ENCODE measurements at regions not wholly inside any gene's neighbourhood (a gene's known extent, or its start where the extent isn't known, plus 50 kb on each side); places are given as distances from the start of the nearest gene placed in this dataset.
"Not testable (repeated sequence)": the region's sequence is repeated elsewhere in the genome, so short reads cannot be mapped to it uniquely, and the experiment has no call there.

DNA sequence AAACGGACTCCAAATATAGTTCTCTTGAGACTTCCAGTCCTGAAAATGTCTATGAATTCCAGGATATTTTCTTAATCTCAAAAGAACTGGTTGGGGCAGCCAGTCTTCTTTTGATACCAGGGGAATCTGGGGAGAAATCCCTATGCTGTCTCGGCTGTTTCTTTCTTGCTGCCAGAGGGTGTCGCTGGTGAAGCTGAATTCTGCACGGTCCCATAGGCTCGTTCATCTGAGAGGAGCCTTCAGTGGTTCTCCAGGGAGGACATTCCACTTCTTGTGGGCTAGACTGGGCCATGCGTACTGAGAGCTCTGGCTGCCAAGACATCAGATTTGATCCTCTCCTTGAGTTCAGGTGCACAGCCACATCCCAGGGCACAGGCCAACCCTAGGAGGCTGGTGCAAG, 155.0 kb upstream of the CLINT1 start:
- in situ Hi-C loops (cut with HindIII; ENCODE audit: low sequenced_read_pairs) = no loop called here

DNA sequence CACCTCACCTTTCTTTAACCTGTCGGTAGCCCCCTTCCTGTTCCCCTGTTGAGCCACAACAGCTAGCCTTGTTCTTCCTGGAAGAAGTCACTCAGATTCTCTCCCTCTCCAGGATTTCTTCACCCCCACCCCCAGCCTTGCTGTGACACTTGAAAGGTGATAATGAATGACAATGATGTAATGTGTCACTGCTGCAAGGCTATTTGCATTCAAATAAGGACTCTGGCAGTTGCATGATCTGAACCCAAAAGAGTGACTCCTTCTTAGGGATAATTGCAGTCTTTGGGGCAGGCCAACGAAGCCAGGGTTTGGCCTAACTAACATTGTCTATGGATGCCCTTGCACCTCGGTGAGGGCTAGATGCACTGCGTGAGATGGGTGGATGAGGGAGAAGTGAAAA, 154.4 kb upstream of the CLINT1 start:
- in situ Hi-C loops (cut with HindIII; ENCODE audit: low sequenced_read_pairs) = no loop called here

DNA sequence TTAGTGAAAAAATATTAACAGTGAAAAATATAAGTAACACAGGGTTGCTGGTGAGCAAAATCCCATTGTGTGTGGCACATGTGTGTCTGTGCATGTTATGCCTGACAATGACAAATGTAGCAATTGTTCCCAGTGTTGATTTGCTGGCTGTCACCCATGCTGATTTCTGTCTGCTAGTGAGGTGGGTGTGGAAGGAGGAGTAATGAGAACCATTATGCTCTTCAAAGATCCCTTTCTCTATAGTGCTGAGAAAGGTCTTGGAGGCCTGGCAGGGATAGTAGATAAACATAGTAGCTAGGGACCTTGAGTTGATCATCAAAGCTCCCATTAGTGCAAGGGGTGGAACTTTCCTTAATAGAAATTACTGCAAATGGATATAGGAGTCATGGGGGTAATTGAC, 152.5 kb upstream of the CLINT1 start:
- in situ Hi-C loops (cut with HindIII; ENCODE audit: low sequenced_read_pairs) = no loop called here

DNA sequence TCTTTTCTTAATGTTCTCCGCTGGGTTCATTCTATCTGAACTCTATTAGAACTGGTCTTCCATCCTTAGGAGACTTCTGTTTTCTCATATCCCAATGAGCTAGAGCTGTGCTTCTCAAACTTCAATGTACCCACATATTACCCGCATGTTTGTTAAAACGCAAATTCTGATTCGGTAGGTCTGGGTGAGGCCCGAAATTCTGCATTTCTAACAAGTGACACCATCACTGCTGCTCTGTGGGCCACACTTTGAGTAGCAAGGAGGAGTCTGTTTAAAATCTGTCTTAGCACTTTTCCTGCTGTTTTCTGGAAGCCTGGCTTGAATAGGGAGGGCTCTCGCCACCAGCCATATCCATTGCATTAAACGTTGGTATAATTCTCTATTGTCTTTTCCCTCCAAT, 151.9 kb upstream of the CLINT1 start:
- in situ Hi-C loops (cut with HindIII; ENCODE audit: low sequenced_read_pairs) = no loop called here

DNA sequence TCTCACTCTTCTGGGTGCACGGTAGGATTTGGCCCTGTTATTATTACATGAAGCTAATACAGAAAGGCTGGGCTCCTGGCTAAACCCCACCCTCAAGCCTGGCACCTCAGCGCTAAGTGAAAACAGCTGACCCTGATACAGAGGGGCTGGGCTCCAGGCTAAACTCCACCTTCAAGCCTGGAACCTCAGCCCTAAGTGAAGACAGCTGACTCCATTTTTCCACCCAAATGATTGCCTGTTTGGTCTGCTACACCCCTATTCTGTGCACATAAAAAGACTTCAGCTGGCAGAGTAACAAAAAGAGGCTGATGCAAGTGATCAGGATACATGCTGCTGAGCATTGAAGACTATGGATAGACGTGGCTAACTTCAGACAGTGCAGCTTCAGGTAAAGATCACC, 148.4 kb upstream of the CLINT1 start:
- in situ Hi-C loops (cut with HindIII; ENCODE audit: low sequenced_read_pairs) = no loop called here

DNA sequence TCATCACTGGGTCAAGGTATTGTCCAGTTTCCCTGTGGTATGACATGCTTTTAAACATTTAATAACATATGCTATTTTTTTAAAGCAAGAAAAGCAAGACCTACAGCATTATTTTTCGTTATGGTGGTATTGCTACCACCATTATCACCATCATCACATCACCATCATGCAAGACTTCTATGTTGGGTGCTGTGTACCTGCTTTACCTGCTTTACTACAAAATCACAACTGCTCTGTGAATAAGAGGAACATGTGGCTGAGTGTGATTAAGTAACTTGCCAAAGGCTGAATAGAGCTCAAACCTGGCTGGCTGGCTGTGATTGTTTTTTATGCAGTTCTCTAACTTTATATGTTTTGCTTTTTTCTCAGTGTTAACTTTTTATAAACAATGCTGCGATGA, 140.8 kb upstream of the CLINT1 start:
- in situ Hi-C loops (cut with HindIII; ENCODE audit: low sequenced_read_pairs) = no loop called here

DNA sequence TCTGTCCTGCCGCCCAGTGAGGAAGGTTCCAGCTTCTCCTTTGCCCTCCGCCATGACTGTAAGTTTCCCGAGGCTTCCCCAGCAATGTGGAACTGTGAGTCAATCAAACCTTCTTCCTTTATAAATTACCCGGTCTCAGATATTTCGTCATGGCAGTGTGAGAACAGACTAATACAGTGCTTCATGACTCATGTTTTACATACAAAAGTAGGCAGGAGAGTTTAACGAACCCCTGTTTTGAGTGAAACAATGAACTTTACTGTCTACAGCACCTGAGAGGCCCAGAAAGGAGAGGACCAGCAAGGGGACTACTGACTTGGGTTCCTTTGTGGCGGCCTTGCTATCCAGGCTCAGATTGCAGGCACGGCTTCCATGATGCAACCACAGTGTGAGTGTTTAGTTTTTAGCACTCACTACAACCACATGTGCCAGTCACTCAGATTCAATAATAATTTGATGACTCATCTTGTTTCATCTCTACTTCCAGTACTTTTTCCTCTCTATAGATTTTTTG, 139.1 kb upstream of the CLINT1 start:
- in situ Hi-C loops (cut with HindIII; ENCODE audit: low sequenced_read_pairs) = no loop called here

DNA sequence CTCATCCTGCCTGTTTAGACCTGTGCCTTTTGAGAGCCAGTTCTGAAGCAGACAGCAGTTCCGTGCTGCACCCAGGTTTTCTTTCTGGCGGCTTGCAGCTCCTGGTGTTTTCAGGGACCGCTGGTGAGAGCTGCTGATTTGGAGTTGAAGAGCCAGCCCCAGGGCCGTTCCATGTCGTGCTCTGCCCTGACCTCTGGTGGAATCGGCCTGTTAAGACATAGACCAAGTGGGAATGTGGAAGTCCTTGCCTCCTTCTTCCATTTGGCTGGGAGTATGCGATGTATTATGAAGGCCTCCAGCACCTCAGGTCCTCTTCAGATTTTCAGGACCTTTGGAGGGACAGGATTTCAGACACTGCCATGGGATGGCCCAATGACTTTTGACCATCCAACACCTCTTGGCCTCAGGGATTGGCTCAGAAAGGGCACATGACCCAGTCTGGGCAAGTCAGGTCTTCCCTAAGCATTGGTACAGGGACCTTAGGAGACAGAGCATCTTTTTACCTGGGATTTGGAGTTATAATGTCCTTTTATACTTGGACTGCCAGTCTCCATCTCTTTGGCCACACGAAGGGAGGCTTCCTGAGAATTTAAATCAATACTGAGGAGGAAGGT, 136.1 kb upstream of the CLINT1 start:
- in situ Hi-C loops (cut with HindIII; ENCODE audit: low sequenced_read_pairs) = no loop called here

DNA sequence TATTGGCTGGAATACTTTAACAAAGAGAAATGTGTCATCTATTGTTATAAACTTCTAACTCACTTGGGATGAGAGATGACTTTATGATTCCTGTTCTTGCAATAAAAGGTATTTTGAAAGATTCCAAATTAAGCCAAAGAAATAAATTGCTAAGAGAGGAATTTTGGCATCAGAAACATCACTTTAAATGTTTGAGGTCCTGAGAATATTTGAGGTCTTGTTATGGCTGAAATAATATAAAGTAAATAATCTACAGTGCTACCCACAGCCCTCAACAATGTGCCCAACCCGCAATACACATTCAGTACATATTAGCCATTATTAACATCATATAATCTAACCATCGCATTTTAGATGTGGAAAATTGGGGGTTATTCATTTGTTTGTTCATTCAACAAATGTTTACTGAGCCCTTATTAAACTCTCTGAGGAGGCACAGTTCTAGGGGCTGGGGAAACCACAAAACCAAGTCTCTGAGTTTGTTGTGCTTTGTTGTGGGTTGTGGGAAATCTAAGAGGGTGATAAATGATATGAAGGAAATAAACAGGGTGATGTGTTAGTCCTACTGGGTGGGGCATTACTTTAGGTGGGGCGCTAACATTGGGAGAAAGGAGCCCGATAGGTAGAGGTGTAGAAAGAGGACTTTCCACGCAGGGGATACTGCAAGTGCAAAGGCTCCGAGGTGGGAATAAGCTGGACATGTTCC, 135.2 kb upstream of the CLINT1 start:
- in situ Hi-C loops (cut with HindIII; ENCODE audit: low sequenced_read_pairs) = no loop called here

DNA sequence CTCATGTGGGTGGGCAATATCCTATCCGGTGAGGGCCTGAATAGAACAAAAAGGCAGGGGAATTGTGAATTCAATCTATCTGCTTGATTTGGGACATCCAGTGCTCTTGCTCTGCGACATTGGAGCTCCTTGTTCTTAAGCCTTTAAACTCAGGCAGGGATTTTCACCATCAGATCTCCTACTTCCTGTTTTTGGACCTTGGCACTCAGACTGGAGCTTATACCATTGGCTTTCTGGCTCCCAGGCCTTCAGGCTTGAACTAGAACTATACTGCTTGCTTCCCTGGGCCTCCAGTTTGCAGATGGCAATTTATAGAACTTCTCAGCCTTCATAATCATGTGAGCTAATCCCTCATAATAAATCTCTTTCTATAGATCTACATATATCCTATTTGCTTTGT, 134.3 kb upstream of the CLINT1 start:
- in situ Hi-C loops (cut with HindIII; ENCODE audit: low sequenced_read_pairs) = no loop called here

DNA sequence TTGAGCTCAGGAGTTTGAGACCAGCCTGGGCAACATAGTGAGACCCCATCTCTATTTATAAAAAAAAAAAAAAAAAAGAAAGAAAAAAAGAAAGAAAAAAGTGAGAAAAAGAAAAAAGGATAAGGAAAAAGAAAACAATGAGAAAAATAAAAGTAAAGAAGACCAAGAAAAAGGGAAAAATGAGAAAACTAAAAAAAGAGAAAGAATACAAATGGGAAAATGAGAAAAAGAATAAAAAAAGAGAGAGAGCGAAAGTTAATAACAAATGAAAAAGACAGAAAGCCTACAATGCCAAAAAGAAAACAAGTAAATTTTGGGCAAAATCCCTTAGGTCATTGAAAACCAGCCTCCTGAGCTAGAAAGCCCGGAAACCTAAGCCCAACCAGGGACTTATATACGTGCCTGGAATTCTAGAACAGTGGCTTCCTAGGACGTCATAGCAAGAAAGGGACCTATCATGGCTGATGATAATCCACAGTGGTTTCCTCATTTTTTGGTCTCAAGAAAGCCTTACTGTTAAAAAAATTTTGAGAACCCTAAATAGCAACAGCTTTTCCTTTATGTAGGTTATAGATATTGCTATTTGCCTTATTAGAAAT, 131.7 kb upstream of the CLINT1 start:
- in situ Hi-C loops (cut with HindIII; ENCODE audit: low sequenced_read_pairs) = no loop called here

DNA sequence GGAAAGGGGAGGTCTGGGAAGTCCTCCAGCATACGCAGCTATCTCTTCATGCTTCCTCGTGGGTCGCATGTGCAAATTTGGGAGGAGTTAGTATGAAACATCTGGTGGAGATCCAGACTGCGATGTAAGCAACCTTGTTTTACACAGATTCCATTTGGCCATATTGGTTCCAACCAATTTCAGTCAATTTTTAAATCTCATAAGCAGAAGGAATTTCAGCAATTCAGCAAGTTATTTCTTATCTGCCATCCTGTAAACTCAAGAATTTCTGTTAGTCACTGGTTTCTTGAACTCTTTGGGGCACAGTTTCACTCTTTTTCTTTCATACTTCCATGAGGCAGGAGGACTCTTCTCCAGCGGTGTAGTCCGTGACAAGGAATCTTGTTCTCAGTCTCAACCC, 130.4 kb upstream of the CLINT1 start:
- in situ Hi-C loops (cut with HindIII; ENCODE audit: low sequenced_read_pairs) = no loop called here

DNA sequence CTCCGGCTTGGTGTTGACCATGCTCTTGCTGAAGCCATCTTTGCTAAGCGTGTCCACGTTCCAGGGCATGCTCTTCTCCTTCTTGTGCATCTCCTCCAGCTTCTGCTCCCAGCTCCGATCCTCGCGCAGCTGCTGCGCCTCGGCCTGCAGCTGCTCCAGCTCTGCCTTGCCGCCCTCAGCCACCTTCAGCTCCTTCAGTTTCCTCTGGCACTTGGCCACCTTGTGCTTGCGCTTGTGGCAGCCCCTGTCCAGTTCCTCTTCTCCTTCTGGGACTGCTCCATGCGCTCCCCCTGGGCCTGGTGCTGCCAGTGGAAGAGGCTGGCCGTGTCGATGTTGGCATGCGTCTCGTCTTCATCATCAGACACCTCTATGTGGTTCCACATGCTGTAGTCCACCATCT, 128.3 kb upstream of the CLINT1 start:
- in situ Hi-C loops (cut with HindIII; ENCODE audit: low sequenced_read_pairs) = no loop called here

DNA sequence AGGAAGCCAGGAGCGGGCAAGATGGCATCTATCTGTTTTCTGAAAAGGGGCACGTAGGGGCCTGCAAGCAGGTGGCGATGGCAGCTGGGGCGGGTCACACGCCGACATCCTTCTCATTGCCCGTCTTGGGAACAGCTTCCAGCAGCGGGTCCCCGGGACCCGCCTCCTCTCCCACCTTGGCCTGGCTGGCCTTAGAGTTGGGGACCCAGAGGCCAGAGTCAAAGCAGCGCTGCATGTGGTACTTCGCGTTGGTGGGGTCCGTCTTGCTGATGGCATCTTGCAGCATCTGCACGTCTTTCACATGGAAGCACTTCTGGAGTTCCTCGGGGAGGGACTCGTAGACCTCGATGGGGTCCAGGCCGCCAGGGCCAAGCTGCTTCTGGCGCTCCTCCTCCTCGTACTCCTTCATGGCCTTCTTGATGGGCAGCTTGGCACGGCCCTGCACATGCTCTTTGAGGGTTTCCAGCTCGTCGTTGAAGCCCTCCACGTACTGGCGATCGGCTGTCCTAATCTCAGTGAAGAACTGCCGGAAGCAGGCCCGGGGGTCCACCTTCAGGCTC, 127.6 kb upstream of the CLINT1 start:
- in situ Hi-C loops (cut with HindIII; ENCODE audit: low sequenced_read_pairs) = no loop called here

DNA sequence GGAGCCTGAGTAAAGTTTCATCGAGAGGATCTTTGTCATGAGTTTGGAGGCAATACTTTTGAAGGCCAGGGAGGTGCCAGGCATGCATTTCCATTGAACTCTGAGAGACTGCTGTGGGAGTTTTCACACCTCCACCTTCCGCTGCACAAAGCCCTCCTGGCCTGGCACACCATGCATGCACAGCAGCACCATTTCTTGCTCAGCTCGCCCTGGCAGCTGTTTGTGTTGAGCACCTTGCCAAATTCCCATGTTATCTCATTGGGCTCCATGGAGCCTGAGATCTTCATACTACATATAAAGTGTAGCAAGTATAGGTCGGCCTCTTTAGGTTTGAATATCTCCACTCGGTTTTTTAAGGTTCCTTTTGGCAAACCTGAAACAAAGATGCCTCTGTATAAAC, 125.7 kb upstream of the CLINT1 start:
- in situ Hi-C loops (cut with HindIII; ENCODE audit: low sequenced_read_pairs) = no loop called here

DNA sequence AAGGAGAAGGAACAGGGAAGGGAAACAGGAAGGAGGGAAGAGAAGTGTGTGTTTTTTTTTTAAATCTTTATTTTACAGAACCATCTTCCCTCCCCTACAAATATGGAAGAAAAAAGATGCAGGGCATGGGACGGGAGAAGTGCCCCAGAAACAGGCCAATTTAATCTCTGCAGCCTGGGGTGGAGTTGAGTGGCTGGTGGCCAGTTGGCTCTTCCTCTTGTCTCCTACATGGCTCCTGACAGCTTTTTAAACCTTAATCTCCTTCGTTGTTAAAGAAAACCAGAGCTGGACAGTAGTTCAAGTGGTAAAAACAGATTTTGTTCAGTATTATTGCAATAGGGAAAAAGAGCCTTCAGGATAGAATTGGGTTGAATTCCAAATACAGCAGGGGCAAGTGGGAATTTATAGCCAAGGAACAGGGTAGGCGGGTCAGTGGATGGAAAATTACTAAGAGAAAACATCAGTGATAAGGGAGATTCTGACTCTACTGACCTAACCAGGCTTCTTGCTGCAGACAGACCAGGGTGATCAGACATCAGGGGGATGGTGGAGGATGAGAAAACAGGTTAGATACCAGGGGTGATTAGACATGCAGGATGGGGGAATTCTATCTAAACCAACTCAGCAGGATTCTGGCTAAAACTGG, 125.1 kb upstream of the CLINT1 start:
- in situ Hi-C loops (cut with HindIII; ENCODE audit: low sequenced_read_pairs) = no loop called here

DNA sequence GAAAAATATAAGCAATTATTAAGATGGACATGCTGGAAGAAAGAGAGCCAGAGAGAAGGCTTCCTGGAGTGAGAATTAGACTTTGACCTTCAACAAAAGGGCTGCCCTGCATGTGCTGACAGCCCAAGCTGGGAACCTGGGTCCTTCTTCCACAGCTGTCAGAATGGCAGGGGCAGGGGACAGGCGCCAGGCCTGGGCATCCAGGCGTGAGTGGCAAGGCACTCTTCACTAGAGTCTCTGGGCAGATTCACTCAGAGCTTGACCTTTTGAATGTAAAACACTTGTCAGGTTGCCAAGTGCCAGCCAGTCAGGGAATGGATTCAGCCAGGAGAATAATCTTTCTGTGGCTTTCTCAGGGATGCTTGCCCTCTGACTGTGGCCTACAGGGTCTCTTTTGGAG, 119.1 kb upstream of the CLINT1 start:
- in situ Hi-C loops (cut with HindIII; ENCODE audit: low sequenced_read_pairs) = no loop called here

DNA sequence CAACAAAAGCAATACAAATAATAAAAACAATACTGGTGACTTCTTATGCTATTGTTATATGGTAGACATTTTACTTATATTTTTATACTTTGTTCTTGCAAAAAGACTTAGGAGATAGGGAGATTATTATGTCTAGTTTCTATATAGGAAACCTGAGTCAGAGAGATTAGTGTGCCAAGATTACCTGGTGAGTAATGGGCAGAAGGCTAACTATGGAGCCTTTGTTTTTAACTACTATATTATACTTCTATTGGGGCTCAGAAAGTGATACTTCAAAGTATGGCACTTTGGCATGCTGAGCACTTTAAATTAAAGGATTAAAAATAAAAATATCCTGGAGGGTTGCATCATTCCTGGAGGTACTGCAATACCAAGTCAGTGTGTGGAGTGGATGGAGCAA, 117.5 kb upstream of the CLINT1 start:
- in situ Hi-C loops (cut with HindIII; ENCODE audit: low sequenced_read_pairs) = no loop called here

DNA sequence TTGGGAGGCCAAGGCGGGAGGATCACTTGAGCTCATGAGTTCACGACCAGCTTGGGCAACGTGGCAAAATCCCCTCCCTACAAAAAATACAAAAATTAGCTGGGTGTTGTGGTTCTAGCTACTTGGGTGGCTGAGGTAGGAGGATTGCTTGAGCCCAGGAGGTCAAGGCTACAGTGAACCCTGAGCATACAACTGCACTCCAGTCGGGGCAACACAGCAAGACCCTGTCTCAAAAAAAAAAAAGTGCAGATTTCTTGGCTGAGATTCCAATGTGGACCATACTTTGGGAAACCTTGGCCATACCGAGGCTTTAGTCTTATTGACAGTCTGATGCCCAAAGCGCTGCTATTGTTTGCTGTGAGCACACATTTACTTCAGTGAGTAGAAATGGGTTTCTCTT, 113.6 kb upstream of the CLINT1 start:
- in situ Hi-C loops (cut with HindIII; ENCODE audit: low sequenced_read_pairs) = loop anchor here (5.0 kb wide), 1 partner anchor 65 kb away; no protein-coding TSS in a partner anchor

DNA sequence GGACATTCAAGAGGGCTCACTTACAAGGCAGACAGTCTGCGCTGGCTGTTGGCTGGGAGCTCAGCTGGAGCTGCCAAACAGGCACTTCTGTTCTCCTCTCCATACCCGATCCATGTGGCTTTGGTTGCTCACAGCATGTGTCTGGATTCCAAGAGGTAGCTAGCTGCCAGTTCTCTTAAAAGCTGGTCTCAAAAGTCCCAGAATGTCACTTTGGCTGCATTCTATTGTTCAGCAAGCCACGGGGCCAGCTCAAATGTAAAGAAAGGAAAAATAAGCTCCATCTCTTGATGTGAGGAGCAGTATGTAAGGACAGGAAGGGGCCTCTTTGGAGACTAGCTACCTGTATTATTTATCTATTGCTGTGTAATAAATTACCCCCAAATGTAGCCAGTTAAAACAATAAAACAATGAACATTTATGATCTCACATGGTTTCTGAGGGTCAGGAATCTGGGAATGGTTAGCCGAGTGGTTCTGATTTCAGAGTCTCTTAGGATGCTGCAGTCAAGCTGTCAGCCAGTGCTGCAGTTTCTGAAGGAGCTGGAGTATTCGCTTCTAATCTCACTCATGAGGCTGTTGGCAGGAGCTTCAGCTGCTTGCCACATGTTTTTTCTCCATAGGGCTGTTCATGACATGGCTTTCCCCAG, 112.7 kb upstream of the CLINT1 start:
- in situ Hi-C loops (cut with HindIII; ENCODE audit: low sequenced_read_pairs) = loop anchor here (5.0 kb wide), 1 partner anchor 64 kb away; no protein-coding TSS in a partner anchor

DNA sequence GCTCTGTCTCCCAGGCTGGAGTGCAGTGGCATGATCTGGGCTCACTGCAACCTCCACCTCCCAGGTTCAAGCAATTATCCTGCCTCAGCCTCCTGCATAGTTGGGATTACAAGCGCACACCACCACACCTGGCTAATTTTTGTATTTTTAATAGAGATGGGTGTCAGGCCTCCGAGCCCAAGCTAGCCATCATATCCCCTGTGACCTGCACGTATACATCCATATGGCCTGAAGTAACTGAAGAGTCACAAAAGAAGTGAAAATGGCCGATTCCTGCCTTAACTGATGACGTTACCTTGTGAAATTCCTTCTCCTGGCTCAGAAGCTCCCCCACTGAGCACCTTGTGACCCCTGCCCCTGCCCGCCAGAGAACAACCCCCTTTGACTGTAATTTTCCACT, 109.6 kb upstream of the CLINT1 start:
- in situ Hi-C loops (cut with HindIII; ENCODE audit: low sequenced_read_pairs) = not testable (repeated sequence)
